GM19397 (cell line): ENCODE measurements at regions not wholly inside any gene's neighbourhood (a gene's known extent, or its start where the extent isn't known, plus 50 kb on each side); places are given as distances from the start of the nearest gene placed in this dataset.

Experiments
- ATAC-seq: cut with Tn5 transposase; IDR thresholded peaks from one replicate; pipeline ENCODE4 v1.9.1; 2021; ENCODE audit warnings: mild to moderate bottlenecking, moderate library complexity; ENCODE audit not compliant: unreplicated experiment

DNA sequence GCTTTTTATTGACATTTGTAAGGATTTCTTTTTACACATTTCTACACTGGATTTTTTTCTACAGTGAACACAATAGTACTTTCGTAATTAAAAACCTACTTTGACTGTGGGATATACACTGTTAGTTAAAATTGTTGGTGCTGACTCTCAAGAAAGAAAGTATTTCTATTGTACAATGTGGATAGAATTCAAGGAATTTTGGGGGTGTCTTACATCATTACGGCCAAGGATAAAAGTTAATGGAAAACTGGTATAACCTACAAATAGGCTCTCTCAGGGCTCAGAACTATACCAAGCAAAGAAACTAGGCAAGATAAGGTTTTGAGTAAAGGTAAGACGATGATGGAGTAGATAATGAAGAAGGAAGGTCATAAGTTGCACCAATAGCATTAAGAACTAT is 198.4 kb upstream of the PARD3B start:
- ATAC-seq, result no peak

DNA sequence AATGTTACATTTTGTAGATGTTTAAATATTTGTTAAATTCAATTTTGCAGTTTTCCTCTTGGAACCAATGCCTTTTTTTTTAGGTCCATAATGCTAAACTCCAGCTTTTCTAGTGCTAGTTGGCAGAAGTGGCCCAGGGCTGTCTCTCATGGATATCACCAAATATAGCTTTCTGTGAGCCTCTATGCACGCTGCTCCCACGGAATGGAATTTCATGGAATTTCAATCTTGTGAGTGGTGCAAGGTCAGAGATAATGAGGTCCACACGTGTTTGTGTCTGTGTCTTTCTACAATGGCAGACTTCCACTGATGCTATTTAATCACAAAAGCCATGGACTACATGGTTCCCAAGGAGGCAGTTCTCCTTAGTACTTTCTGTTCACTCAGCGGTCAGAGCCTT is 191.5 kb upstream of the PARD3B start:
- ATAC-seq, result no peak

DNA sequence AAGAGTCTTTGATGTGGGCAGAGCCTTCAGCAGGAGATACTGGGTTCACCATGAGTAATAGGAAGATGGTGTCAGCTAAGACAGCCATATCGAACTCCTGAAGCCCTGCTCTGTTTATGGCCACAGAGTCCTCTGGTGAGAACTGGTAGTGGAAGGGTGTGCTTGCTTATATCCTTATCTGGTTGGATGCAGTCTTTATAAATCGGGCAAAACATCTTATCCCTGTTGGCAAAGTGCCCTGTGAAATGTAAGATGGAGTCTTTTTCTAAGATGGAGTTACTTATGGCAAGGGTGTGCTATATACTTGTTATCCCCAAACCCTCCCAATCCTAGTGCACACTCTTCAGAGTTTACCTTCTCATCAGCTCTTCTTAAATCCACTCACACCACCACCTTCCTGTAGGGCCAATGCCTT is 190.8 kb upstream of the PARD3B start:
- ATAC-seq, result no peak

DNA sequence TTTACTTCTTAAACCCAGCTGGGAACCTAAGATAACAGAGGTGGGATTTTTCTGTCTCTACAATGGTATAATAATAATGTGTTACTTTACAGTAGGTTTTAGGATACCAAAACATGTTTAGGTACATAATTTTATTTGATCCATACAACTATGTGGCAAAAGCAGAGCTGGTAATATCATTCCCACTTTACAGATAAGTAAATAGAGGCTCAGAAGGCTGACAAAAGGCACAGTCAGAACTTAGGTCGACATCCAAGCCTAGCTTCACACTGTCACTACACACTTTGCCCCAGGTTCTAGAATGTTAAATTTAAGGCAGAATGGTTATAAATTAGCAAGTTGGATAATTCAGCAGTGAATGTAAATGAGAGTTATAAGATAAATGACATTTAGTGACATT is 189.6 kb upstream of the PARD3B start:
- ATAC-seq, result no peak

DNA sequence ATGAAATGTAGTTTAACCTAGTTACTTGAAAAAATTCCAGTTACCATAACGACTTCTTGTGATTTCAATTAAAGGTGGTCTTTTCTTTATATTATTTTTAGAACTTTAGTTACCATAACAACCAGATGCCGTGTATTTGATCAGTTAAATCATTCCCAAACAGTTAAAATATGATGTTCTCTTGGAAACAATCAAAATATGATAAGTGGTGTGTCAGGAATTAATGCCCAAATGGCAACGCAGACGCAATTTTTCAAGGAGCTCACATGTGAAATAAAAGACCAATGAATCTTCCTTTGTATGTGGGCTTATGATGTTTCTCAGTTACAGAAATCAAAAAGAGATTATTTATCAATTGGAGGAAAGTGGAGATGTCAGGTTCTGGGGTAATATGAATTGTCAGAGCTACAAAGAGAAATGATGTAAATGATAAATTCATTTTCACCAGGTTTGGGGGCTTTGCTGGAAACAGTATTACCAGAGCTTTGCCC is 189.1 kb upstream of the PARD3B start:
- no peak for ATAC-seq

DNA sequence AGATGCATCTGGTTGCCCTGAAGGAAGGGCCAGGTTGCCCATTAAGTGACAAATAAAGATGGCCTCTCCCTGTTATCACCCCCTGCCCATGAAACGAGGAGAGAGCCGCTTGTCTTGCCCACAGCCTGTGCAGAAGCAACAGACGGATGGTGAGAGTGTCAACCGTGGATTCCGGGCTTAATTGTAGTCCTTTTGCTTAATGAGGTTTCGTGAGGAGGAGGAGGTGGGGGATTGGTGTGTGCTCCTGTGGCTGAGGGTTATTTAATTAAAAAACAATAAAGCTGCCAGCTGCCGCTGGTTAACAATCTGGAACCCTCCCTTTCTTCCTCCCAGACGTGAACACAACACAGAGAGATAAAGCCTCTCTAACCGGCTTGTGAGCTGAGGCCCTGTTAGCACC is 188.0 kb upstream of the PARD3B start:
- ATAC-seq, result no peak

DNA sequence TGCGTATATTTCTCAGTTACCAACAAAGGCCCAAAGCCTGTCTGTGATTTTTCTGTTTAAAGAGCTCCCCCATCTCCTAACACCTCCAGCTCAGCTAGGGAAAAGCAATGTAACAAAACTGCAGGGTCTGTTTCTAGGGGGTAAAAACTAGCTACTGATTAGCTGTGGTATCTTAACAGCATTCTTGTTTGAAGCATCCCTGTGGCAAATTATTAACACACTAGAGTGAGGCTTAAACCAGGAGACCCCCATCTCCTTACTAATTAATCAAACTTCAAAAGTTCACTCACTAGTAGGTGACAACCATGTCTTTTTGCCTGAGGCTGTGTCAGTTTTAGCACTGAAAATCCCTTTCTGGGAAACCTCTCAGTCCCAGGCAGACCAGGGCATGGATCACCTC is 186.2 kb upstream of the PARD3B start:
- ATAC-seq, result no peak

DNA sequence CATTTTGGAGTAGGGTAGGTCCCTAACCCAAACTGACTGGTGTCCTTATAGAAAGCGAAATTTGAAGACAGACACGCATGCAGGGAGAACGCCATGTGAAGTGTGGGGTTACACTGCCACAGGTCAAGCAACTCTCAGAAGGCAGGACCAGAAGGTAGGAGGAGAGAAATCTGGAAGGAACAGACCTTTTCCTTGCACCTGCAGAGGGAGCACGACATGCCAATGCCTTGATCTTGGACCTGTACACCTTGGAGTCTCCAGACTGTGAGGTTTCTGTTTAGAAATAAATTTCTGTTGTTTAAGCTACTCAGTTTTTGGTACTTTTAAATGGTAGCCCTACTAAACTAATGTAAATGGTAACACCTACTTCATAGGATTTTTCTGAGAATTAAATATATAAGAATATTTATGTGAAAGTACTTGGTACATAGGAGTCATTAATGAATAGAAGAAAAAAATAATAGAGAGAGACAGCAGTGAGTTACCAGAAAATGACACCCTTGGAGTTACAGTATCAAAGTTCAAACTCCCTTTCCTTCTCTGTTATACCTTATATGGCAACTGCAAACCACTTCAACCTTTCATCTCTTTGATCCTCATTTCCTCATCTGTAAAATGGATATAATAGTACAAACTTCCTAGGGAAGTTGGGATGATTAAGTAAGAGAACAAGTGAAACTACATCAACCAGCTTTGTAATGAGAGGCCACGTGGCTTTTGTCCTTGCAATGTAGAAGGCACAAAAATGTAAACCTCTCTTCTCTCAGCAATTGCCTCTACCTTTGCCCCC is 184.9 kb upstream of the PARD3B start:
- no peak for ATAC-seq

DNA sequence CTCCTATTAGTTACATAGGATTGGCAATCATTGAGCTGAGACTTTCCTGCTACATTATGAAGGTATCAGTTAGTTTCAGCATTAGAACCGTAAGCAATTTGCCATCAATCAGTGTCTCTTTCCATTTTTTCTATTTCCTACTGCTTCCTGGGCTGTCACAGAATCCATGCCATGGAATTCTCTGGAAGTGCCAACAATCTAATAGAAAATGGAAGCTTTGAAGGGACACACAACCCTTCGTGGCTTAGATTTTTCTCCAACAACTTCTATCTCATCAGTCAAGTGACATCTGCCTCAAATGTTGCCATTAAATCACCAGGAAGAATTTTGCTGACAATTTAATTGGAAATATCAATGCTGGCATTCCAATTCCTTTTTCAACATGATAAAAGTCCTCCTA is 183.5 kb upstream of the PARD3B start:
- no peak for ATAC-seq

DNA sequence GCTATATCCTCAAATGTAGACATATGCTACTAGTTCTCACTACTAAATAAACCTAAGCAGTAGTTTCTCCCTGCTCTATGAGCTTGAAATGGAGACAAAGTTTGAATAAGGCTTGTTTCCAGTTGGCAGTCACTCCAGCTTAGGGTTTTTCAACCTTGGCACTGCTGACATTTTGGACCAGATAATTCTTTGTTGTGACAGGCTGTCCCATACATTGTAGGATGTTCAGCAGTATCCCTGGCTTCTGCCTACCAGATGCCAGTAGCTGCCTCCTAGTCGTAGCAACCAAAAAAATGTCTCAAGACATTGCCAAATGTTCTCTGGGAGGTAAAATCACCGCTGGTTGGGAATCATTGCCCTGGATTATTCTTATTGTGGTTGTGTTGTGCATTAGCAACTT is 182.7 kb upstream of the PARD3B start:
- no peak for ATAC-seq

DNA sequence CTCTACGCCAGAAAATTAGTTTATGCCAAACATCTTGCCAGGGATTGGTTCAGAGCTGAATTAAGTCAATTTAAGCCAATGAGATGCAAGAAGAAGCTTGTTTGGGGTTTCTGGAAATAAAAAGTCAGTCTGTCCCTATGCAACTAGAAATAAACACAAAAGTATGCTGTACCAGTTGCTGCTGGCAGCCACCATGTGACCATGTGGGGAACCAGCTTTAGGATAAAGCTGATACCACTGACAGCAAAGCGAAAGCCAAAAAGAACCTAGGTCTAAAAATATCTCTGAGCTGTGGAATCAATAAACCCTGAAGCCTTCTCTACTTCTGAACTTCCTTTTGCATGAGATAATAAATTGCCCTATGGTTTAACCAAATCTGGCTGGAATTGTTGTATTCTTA is 181.8 kb upstream of the PARD3B start:
- ATAC-seq, result no peak

DNA sequence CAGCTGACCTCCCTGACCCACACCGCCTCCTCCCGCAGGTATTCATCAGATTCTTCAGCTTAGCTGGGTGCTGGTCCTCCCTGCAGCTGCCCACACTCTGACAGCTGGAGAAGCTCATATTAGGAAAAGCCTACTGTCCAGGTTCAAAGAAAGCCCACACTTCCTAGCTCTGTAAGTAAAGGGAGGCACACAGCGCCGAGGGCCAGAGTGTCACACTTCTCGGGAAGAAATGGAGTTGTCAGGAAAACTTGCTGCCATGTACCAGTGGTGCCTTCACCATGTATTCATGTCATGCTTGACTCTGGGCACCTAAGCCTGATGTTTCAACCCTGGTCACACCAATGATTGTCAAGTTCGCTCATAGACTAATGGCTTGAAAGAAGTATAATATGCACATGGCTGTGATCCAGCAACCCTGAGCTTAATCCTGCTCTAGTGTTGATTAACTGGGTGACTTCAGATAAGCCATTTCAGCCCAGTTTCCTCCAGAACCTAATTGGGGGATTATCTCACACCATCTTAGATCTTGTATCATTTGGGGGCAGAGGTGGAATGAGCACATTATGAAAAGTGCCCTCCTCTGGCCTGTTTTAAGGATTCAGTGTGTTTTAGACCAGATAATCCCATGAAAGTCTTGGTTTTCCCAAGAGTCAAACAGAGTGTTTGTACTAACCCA is 180.3 kb upstream of the PARD3B start:
- no peak for ATAC-seq

DNA sequence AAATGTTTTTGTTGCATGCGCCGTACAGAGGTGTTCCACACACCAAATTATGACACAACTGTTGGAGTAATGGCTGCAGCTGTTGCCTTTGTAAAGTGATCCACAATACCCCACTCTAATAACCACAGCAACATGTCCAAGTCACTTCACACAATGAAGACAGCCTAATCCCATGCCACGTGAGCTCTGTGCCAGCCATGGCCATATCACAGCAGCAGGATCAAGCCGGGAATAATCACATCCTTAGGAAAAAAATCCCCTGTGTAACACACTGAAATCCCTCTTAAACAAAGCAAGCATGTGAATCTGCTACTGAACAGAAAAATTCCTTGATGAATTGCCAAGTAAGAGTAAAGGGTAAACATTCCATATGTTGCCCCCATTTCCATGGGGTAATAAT is 179.5 kb upstream of the PARD3B start:
- ATAC-seq, result no peak

DNA sequence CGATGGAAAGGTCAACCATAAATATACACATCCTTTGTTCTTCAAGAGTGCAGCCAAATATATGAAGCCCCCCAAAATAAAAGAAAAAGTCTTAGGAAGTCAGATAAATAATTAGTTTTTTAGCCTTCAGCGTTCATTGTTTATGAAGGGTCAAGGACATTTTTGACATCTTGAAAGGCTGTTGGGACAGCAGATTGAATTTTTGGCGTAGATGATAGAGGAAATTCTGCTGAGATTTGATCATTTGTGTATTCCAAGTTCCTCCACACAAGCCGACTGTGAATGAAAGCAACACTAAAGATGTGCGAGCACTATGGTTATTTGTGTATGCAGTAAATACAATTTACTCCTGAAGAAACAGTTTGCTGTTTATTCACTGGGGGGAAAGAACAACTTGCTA is 177.8 kb upstream of the PARD3B start:
- ATAC-seq, result no peak

DNA sequence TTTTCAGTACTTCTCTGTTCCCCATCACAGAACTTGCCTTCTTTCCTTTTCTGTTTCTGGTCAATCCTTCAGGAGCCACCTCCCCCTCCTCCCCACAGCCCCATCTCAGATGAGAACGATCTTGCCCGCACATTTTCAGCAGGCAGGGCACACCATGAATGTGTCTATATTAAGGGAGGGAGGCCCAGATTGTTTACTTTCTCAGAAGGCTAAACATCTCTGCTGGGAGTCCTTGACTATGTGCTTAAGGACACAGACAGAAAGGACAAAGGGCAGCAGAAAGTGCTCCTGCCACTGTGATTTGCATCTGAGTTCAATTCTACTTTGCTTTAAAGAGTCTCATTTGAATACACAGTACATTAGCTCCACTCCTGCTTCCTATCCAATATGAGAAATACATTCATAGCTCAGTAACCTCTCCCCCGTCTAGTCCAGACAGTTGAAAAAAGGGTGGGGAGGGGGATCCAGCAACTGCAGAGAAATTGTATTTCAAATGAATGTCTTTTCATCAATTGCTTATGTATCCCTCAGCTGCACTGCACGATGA is 175.0 kb upstream of the PARD3B start:
- ATAC-seq, result no peak

DNA sequence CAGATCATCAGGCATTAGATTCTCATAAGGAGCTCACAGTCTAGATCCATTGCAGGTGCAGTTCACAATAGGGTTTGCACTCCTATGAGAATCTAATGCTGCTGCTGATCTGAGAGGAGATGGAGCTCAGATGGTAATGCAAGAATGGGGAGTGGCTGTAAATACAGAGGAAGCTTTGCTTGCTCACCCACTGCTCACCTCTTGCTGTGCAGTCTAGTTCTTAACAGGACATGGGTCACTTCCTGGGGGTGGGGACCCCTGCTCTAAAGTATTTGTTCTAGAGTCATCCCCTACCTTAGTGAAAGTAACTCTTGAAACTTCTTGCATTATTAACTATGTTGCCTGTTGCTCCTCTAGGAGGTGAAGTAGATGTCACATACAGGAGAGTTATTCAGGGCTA is 171.3 kb upstream of the PARD3B start:
- ATAC-seq, result no peak

DNA sequence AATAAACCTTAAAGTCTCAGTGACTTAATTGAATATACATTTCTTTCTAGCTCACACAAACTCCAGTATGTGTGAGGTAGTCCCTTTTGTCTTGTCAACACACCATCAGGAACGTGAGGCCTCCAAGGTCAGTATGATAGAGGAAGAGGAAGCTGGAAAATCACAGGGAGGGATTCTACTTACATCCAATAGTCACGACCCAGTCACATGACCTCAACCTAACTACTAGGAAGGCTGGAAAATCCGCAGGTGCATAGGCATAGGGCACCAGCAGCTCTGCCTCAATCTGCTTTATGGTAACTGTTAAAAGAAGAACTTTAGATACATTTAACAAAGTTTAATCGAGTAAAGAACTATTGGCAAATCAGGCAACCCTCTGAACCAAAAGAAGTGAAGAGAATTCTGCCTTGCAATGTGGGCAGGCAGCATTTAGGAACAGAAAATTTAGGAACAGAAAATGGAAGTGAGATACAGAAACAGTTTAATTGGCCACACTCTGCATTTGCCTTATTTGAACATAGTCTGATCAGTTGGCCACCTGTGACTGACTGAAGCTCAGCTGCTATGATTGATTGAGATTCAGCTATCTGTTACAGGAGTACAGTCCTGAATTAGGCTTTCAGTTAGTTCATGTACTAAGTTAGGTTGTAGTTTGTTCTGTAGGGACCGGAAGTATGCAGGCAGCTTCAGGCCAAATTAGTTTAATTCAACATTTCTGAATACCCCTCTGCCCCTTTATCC is 165.0 kb upstream of the PARD3B start:
- no peak for ATAC-seq

DNA sequence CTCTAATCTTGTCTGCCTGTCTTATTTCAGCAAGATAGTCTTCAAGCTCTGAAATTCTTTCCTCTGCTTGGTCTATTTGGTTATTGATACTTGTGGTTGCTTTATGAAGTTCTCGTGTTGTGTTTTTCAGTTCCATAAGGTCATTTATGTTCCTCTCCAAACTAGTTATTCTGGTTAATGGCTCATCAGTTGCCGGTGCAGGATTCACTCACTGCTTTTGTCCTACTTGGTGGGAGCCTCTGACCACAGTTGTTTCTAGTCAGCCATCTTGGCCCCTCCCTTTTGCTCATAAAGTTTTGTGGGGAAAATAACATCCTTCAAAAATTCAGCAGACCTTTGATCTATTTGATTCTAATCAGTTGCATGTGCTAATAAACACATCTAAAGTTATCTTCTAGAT is 158.6 kb upstream of the PARD3B start:
- ATAC-seq, result no peak

DNA sequence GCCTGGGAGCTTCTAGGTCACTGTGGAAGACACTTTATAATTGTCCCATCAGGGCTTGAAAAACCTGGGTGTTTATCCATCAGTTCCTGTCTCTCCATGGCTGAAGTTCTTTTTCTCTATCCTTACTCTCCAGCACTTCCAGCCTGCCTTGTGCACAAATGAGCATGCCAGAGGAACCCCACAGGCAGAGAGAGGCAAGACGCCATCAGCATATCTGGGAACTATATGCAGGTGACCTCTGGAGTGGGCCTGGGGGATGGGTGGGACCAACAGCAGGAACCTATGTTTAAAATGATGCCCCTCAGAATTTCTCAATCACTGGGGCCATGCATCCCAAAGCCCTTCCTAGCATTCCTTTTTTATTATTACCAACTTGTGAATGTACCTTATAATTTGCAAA is 156.2 kb upstream of the PARD3B start:
- no peak for ATAC-seq

DNA sequence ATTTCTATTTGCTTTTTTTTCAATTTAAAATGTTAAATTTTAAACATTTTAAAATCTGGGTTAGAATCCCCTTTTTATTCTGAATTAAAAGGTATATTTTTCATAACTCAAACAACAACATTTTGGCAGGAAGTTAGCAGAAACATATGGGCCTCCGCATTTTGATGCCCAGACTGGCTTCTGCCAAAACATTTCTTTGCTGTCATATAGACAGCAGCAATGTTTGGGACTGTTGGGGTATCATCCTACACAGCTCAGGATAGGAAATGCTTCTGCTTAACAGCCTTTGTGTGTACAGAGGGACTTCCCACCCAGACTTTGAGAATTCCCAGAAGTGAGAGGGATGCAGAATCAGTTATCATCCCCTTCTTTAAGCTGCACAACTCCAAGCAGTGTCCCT is 155.4 kb upstream of the PARD3B start:
- ATAC-seq, result no peak

DNA sequence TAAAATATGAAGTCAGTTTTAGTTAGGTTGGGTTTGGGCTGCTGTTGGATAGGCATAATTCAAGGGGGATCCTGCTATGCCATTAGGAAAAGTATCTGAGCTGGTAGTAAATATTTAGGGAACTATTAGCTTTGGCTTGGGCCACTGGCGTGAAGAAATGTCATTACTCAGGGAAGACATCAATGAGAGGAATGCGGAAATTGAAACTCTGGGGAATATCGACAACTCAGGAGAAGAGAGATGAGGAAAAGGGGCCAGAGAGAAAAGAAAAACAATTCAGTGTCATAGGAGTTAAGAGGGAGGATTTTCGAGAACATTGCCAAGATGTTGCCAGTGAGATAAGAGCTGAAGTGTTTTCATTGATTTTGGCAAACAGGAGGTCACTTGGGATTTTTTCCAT is 149.7 kb upstream of the PARD3B start:
- ATAC-seq, result no peak

DNA sequence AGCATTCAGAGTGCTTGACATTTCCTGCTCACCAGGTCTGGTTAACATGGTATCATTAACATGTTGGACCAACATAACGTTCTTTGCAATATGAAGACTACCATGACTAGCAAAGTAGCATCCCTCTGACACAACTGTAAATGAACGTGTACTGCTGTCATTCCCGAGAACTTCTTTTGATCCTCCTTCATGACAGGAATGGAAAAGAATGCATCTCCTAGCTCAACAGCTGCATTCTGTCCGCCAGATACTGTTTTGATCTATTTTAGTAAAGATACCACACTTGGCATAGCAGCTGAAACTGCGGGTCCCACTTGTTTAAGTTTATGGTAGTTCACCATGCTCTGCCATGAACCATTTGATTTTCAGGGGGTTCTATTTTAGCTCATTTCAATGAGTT is 144.2 kb upstream of the PARD3B start:
- ATAC-seq, result no peak
